Dedifferentiated amniotic fluid mesenchymal stem cell (primary cell): ENCODE measurements at regions not wholly inside any gene's neighbourhood (a gene's known extent, or its start where the extent isn't known, plus 50 kb on each side); places are given as distances from the start of the nearest gene placed in this dataset.

Experiments
- DNase-seq: peaks from one replicate; pipeline ENCODE4 v3.0.0-alpha.2; 2016; ENCODE audit errors: extremely low spot score

- no peak for DNase-seq
These were observed 103.4 kb downstream of the HLX start for GRCh38 chr1:220982686-220983085.

- no peak for DNase-seq
These were observed 104.8 kb downstream of the HLX start for GRCh38 chr1:220983877-220984635.

- no peak for DNase-seq
These were observed 111.4 kb downstream of the HLX start for GRCh38 chr1:220990427-220991339.

DNA sequence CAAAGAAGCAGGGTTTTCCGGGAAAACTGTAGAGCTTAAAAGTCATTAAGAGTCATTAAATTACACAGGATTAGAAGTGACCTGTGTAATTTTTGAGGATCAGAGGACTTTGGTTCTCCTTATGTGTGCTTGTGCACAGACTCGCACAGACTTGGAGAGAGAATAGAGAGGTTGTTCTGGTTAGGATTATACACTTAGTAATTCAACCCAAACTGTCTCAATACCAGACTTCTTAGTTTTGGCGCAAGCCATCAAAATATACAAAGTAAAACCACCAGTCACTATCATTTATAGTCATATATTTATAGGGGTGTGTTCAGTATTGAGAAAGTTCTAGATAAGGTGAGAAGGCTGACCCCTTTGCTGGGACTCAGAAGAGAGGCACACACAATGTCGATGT lies 112.3 kb downstream of the HLX start:
- no peak for DNase-seq

- DNase-seq, result no peak
These were observed 112.9 kb downstream of the HLX start for GRCh38 chr1:220991959-220992704.

DNA sequence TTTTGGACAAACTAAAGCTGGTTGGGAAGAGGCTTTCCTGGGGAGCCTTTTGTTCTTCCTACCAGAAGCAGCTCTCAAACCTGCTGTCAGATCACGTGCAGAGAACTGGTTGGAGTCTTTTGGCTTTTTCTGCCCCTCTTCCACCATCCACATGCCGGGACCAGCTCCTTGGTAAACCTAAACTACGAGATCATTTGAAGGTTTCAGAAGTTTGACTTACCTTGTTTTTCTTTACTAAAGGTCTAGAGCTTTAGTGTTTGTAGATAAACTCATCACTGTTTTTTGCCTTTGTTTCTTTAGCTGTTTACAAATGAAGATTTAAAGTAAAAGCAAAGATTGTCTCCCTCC lies 113.4 kb downstream of the HLX start:
- no peak for DNase-seq

- no peak for DNase-seq
These were observed 115.4 kb downstream of the HLX start for GRCh38 chr1:220994671-220995070.

- DNase-seq, result no peak
These were observed 118.5 kb downstream of the HLX start for GRCh38 chr1:220997791-220998190.

DNA sequence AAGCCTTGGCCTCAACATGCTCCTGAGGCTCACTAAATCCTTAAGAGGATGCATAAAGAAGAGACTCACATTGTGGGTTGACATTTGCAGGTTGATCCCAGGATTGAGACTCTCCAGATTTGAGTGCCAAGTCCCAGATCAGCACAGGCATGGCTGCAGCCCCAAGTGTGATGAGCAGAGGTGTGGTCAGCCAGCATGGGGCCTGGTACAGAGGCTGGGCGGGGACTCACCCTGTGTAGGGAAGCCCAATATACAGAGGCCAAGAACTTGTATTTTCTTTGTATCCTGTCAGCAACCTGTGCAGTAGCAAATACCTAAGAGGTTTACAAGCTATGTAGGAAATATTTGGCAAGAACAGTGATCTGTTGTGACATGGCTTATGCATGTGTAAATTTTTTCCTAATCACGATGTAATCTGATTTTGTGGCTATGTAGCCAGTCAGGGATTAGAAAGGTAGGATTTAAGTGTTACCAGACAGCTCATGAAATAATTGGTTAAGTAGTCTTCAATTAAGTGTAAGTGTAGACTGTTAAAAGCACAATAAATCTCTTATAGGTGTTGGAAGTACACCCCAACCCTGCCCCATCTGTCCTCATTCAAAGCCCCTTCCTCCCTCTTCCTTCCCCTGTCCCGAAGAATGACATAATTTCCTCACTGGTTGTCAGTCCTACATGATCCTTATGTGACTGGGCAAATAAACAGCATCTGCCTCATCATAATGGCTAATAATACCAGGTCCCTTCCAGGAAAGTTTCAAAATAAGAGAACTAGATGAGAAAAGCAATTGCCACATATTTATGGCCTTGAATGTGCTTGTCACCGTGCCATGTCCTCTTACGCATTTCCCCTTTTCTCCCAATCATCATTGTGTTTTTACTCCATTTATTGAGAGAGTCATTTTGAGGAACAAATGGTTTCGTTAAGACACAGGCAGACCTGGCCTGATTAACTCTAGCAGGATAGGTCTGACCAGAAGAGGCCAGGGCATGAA lies 120.9 kb downstream of the HLX start:
- no peak for DNase-seq

- DNase-seq, result no peak
These were observed 121.9 kb downstream of the HLX start for GRCh38 chr1:221001167-221001566.

DNA sequence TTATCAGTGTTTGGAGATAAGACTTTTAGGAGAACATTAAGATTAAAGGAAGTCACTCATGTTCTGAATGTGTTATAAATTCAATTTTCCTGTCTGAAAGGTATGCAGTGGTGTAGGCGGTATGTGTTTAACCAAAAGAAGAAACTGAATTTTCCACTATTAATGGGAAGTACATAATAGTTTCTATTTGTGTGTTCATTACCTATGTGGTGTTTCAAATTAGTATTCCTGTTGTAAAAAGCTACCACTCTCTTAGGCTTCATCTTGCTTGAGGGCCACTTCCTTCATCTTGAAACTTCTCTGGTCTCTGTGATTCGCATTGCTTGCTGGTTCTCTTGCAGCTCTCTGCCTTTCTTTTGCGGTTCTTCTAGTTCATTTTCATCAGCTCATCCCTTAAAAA lies 123.4 kb downstream of the HLX start:
- DNase-seq, result no peak

GRCh38 chr1:221011145-221011544 lies 131.9 kb downstream of the HLX start:
- DNase-seq, result no peak

DNA sequence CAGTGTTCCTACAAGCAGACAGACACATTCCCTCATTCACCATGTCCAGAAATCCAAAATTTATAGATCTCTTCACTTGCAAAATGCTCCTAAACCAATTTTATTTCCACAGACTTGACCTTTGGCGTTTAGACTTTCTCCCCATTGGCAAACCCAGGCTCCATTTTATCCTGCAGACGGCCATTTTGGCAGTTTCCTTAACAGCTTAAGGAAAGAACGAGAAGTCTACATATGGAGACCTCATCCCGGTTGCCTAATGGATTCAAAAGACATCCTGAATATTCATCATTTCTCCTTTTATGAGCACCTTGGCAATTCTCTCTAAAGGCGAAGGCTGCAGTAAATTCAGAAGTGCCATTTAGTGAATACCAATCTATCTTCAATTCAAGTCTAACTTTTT lies 132.9 kb downstream of the HLX start:
- DNase-seq, result no peak

DNA sequence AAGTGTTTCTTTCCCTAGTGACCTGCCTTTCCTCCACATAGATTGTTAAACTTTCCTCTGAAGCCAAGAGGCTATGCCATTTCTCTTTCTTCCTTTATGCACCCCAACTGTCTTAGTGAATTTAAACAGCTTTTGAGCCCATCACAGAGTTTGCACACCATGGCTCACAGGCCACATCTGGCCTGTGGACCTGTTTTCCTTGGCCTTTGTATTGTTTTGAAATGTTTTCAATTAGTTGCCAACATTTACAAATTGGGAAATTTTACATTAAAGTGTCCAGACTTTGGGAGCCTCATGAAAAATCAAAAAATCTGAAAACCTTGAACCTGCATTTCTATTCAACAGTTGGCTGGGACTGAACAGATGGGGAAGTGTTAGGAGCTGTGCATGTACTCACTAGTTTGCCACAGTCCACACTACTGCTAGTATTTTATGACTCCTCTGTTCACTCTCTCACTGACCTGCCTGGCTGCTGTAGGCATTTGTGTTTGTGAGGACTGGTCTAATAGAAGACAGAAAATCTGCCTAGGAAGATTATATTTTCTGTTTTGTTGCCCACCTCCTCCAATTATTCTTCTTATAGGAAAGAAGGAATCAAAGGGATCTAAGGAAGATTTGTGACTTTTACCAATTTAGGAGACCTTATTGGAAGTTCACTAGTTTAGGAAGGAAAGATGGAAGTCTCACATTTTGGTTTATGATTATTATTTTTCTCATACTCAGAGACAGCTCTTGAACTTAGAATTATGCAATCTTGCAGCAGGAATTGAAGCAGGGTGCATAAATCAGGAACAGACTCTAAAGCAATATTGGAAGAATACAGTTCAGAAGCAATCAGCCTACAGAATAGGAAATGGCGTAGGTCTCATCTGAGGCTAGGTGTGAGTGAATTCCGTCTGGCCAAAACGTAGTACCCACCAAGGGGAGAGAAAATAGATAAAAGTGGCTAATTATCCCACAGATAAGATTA lies 134.7 kb downstream of the HLX start:
- DNase-seq, result no peak

DNA sequence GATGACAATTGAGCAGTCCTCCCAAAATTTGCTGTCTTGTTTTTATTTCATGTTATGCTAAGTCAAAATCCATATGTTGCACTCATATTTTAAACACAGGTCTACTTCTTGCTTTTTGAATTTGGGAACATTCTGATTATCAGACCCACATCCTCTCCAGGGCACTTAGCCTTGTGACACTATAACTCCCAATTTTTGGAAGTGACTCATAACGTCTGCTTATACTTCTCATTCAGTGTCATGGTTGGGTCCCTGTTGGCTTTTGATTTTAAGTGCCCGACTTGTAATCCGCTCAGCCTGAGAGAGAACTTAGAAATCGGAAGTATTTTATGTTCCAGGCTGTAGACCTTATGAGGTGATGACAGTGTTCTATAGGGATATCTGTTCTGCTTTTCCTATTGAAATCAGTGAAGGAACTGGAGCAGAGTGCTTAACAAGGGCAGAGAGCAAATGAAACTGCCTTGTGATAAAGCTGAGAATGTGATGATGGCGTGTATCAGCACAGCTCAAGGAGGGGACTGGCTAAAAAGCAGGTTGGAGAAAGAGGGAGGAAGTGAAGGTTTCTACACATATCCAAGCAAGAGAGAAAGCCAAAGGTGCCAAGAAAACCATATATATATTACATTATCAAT lies 136.0 kb downstream of the HLX start:
- no peak for DNase-seq

DNA sequence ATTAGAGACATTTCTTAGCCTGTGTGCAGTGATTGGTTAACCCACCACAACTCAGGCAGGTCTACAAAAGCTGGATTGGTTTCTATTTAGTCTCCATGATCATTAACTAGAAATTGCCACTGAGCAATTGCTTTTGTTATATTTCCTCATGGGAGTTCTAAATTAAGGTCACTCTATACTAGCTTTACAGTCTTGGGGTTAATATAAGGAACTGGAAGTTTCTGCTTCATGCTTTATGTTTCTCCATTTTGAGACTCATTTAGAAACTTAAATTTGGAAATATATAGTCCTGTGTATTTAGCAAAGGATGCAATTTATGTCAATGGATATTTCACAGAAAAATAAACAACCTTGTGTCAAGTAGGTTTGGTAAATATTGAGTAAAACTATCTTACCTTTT lies 137.5 kb downstream of the HLX start:
- no peak for DNase-seq

- DNase-seq, result no peak
These were observed 139.2 kb downstream of the HLX start for GRCh38 chr1:221018414-221018813.

- no peak for DNase-seq
These were observed 143.1 kb downstream of the HLX start for GRCh38 chr1:221022331-221022730.

DNA sequence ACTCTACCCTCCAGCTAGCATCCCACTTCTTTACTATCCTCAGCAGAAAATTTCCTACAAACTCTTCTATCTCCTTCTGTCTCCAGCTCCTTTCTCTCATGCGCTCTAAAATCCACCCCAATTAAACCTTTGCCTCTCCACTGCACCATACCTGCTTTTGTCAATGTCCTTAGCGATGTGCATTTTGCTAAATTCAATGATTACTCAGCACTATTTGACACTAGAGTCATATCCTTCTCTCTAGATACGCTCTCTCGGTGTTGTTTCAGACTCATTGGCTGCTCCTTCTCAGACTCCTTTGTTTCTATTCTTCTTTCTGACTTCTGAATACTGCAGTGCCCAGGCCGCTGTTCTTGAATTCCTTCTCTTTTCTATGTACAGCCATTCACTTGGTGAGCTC lies 144.2 kb downstream of the HLX start:
- no peak for DNase-seq

- no peak for DNase-seq
These were observed 146.3 kb downstream of the HLX start for GRCh38 chr1:221025501-221025900.
